ENCODE measurements at regions not wholly inside any gene's neighbourhood (a gene's known extent, or its start where the extent isn't known, plus 50 kb on each side); places are given as distances from the start of the nearest gene placed in this dataset.

GRCh38 chr5:25349746-25350145 is 705.0 kb upstream of the CDH10 start:
- ChIA-PET CTCF (no interaction called here), POLR2A (no interaction called here)
- DNase-seq (ENCODE audit: extremely low spot score) = no peak
- no peak for TF ChIP-seq CTCF (IDR thresholded peaks at IDR 0.05; ENCODE audit: control extremely low read depth, extremely low read depth, low read depth, missing control alignments)

- POLR2A ChIA-PET = no interaction called here
- no peak for DNase-seq (ENCODE audit: extremely low spot score)
- CTCF ChIA-PET = interaction anchor here (1.4 kb wide), 1 partner anchor 15 kb away, joined by 3 read pairs; no protein-coding TSS in a partner anchor
- TF ChIP-seq CTCF (IDR thresholded peaks at IDR 0.05; ENCODE audit: control extremely low read depth, extremely low read depth, low read depth, missing control alignments) = no peak
These were observed 700.5 kb upstream of the CDH10 start for GRCh38 chr5:25345240-25345771.

GRCh38 chr5:25339541-25339940 is 694.8 kb upstream of the CDH10 start:
- CTCF ChIA-PET = interaction anchor here (0.9 to 1.0 kb wide), 2 partner anchors 8 to 12 kb away, joined by 3 read pairs; no protein-coding TSS in a partner anchor
- DNase-seq (ENCODE audit: extremely low spot score) = no peak
- POLR2A ChIA-PET = no interaction called here
- no peak for TF ChIP-seq CTCF (IDR thresholded peaks at IDR 0.05; ENCODE audit: control extremely low read depth, extremely low read depth, low read depth, missing control alignments)

- POLR2A ChIA-PET = no interaction called here
- no peak for DNase-seq (ENCODE audit: extremely low spot score)
- CTCF ChIA-PET = no interaction called here
- TF ChIP-seq CTCF (IDR thresholded peaks at IDR 0.05; ENCODE audit: control extremely low read depth, extremely low read depth, low read depth, missing control alignments) = no peak
These were observed 689.6 kb upstream of the CDH10 start for GRCh38 chr5:25334350-25334749.

- no peak for DNase-seq (ENCODE audit: extremely low spot score)
- CTCF ChIA-PET = no interaction called here
- no peak for TF ChIP-seq CTCF (IDR thresholded peaks at IDR 0.05; ENCODE audit: control extremely low read depth, extremely low read depth, low read depth, missing control alignments)
- POLR2A ChIA-PET = no interaction called here
These were observed 685.9 kb upstream of the CDH10 start for GRCh38 chr5:25330721-25331120.

- ChIA-PET CTCF (no interaction called here), POLR2A (no interaction called here)
- no peak for TF ChIP-seq CTCF (IDR thresholded peaks at IDR 0.05; ENCODE audit: control extremely low read depth, extremely low read depth, low read depth, missing control alignments)
- no peak for DNase-seq (ENCODE audit: extremely low spot score)
These were observed 682.4 kb upstream of the CDH10 start for GRCh38 chr5:25327172-25327571.

- ChIA-PET POLR2A (no interaction called here), CTCF (no interaction called here)
- DNase-seq (ENCODE audit: extremely low spot score) = no peak
- TF ChIP-seq CTCF (IDR thresholded peaks at IDR 0.05; ENCODE audit: control extremely low read depth, extremely low read depth, low read depth, missing control alignments) = no peak
These were observed 657.1 kb upstream of the CDH10 start for GRCh38 chr5:25301836-25302235.
